ENCODE measurements at regions not wholly inside any gene's neighbourhood (a gene's known extent, or its start where the extent isn't known, plus 50 kb on each side); places are given as distances from the start of the nearest gene placed in this dataset.

GRCh38 chr10:8575620-8576019 is 521.1 kb downstream of the GATA3 start:
- peaks cover 13 to 32% of the 10 kb centered on the region in 2 donors for H3K27me3 Mint-ChIP-seq (ENCODE audit: low read depth in 2 of 2)
- H3K4me3 ChIP-seq (ENCODE audit: low read length) = no peak overlapping the region

DNA sequence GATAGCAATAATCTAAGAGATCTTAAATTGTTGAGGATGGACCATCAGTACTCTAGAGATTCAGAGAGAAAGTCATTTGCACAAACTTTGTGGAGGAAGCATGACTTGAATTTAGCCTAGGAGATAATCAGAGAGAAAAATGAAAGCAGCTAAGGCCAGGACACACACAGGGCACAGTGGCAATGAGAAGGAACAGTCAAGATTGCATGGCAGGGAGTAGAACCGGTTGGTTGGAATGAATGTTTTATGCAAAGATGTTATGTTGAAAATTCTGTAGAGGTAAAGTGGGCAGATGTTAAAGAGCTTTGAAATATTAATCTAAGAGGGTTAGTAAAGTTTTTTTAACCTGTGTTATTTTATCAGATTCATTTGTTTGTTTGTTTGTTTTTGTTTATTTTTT is 521.8 kb downstream of the GATA3 start:
- H3K9me3 ChIP-seq (ENCODE audit: control insufficient read depth, insufficient read depth, low read length) = no peaks in the 10 kb centered on the region
- H3K27me3 ChIP-seq (ENCODE audit: control insufficient read depth, insufficient read depth, low read length) = no peaks in the 10 kb centered on the region
- Mint-ChIP-seq H3K4me3 (no peak overlapping the region), H3K36me3 (no peaks in the 10 kb centered on the region), H3K4me1 (no peaks in the 10 kb centered on the region), H3K27ac (no peak overlapping the region), H3K9me3 (no peaks in the 10 kb centered on the region), H3K27me3 (ENCODE audit: low read depth in 2 of 2) (peaks cover 14 to 30% of the 10 kb centered on the region in 2 donors)
- no peak overlapping the region for H3K27ac ChIP-seq (ENCODE audit: low read length)
- H3K4me1 ChIP-seq (ENCODE audit: control insufficient read depth, insufficient read depth, low read length) = no peaks in the 10 kb centered on the region
- H3K4me3 ChIP-seq (ENCODE audit: low read length) = no peak overlapping the region
- ATAC-seq (no peak), DNase-seq (no peak)
- 96% methylated on average over 1 of the region's 1 CpG for WGBS (ENCODE audit: insufficient coverage)
- intact Hi-C loops (cut with micrococcal nuclease) = no loop called here
- TF ChIP-seq CTCF (IDR thresholded peaks at IDR 0.05) = no peak
- no peaks in the 10 kb centered on the region for H3K36me3 ChIP-seq (ENCODE audit: control insufficient read depth, insufficient read depth, low read length)

More at GRCh38 chr10:8575620-8576019, 521.1 kb downstream of the GATA3 start:
- no peak overlapping the region for H3K4me3 Mint-ChIP-seq
- H3K27ac ChIP-seq (ENCODE audit: low read length) = no peak overlapping the region
- no peaks in the 10 kb centered on the region for H3K36me3 Mint-ChIP-seq
- H3K9me3 ChIP-seq (ENCODE audit: control insufficient read depth, insufficient read depth, low read length) = no peaks in the 10 kb centered on the region
- ATAC-seq (no peak), DNase-seq (no peak)
- H3K27me3 ChIP-seq (ENCODE audit: control insufficient read depth, insufficient read depth, low read length) = no peaks in the 10 kb centered on the region
- H3K27ac Mint-ChIP-seq = no peak overlapping the region
- H3K36me3 ChIP-seq (ENCODE audit: control insufficient read depth, insufficient read depth, low read length) = no peaks in the 10 kb centered on the region
- no peaks in the 10 kb centered on the region for H3K4me1 Mint-ChIP-seq
- intact Hi-C loops (cut with micrococcal nuclease) = no loop called here
- H3K4me1 ChIP-seq (ENCODE audit: control insufficient read depth, insufficient read depth, low read length) = no peaks in the 10 kb centered on the region
- H3K9me3 Mint-ChIP-seq = no peaks in the 10 kb centered on the region
- TF ChIP-seq CTCF (IDR thresholded peaks at IDR 0.05) = no peak

- Mint-ChIP-seq H3K36me3 (no peaks in the 10 kb centered on the region), H3K27me3 (ENCODE audit: low read depth in 2 of 2) (peaks cover 17 to 31% of the 10 kb centered on the region in 2 donors), H3K4me1 (no peaks in the 10 kb centered on the region), H3K27ac (no peak overlapping the region), H3K9me3 (no peaks in the 10 kb centered on the region), H3K4me3 (no peak overlapping the region)
- no peak for TF ChIP-seq CTCF (IDR thresholded peaks at IDR 0.05)
- H3K27me3 ChIP-seq (ENCODE audit: control insufficient read depth, insufficient read depth, low read length) = no peaks in the 10 kb centered on the region
- ATAC-seq (no peak), DNase-seq (no peak)
- H3K9me3 ChIP-seq (ENCODE audit: control insufficient read depth, insufficient read depth, low read length) = no peaks in the 10 kb centered on the region
- WGBS (ENCODE audit: insufficient coverage) = 95% methylated on average over 1 of the region's 3 CpGs
- no peak overlapping the region for H3K27ac ChIP-seq (ENCODE audit: low read length)
- H3K4me3 ChIP-seq (ENCODE audit: low read length) = no peak overlapping the region
- H3K4me1 ChIP-seq (ENCODE audit: control insufficient read depth, insufficient read depth, low read length) = no peaks in the 10 kb centered on the region
- H3K36me3 ChIP-seq (ENCODE audit: control insufficient read depth, insufficient read depth, low read length) = no peaks in the 10 kb centered on the region
- intact Hi-C loops (cut with micrococcal nuclease) = no loop called here
These were observed 522.4 kb downstream of the GATA3 start for GRCh38 chr10:8576911-8577310.

- DNase-seq (no peak), ATAC-seq (no peak)
- no peaks in the 10 kb centered on the region for H3K27me3 ChIP-seq (ENCODE audit: control insufficient read depth, insufficient read depth, low read length)
- no peaks in the 10 kb centered on the region for H3K4me1 ChIP-seq (ENCODE audit: control insufficient read depth, insufficient read depth, low read length)
- H3K4me1 Mint-ChIP-seq = no peaks in the 10 kb centered on the region
- no peak overlapping the region for H3K4me3 ChIP-seq (ENCODE audit: low read length)
- peaks cover 18 to 32% of the 10 kb centered on the region in 2 donors for H3K27me3 Mint-ChIP-seq (ENCODE audit: low read depth in 2 of 2)
- H3K36me3 ChIP-seq (ENCODE audit: control insufficient read depth, insufficient read depth, low read length) = no peaks in the 10 kb centered on the region
- H3K36me3 Mint-ChIP-seq = no peaks in the 10 kb centered on the region
- no peak overlapping the region for H3K27ac Mint-ChIP-seq
- no peak overlapping the region for H3K4me3 Mint-ChIP-seq
- H3K27ac ChIP-seq (ENCODE audit: low read length) = no peak overlapping the region
- H3K9me3 ChIP-seq (ENCODE audit: control insufficient read depth, insufficient read depth, low read length) = no peaks in the 10 kb centered on the region
- WGBS (ENCODE audit: insufficient coverage) = 69% methylated on average over 7 of the region's 7 CpGs
- intact Hi-C loops (cut with micrococcal nuclease) = no loop called here
- TF ChIP-seq CTCF (IDR thresholded peaks at IDR 0.05) = no peak
- no peaks in the 10 kb centered on the region for H3K9me3 Mint-ChIP-seq
These were observed 523.2 kb downstream of the GATA3 start for GRCh38 chr10:8577686-8578085.
